ENCODE measurements at regions not wholly inside any gene's neighbourhood (a gene's known extent, or its start where the extent isn't known, plus 50 kb on each side); places are given as distances from the start of the nearest gene placed in this dataset.
"Not testable (repeated sequence)": the region's sequence is repeated elsewhere in the genome, so short reads cannot be mapped to it uniquely, and the experiment has no call there.

DNA sequence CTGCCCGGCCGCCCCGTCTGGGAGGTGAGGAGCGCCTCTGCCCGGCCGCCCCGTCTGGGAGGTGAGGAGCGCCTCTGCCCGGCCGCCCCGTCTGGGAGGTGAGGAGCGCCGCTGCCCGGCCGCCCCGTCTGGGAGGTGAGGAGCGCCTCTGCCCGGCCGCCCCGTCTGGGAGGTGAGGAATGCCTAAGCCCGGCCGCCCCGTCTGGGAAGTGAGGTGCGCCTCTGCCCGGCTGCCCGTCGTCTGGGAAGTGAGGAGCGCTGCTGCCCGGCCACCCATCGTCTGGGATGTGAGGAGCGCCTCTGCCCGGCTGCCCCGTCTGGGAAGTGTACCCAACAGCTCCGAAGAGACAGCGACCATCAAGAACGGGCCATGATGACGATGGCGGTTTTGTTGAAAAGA, 136.6 kb upstream of the PROKR2 start:
- not testable (repeated sequence) for DNase-seq (ENCODE audit: low read depth, low spot score)

GRCh38 chr20:5452691-5453090, 135.9 kb upstream of the PROKR2 start:
- not testable (repeated sequence) for DNase-seq (ENCODE audit: low read depth, low spot score)

DNA sequence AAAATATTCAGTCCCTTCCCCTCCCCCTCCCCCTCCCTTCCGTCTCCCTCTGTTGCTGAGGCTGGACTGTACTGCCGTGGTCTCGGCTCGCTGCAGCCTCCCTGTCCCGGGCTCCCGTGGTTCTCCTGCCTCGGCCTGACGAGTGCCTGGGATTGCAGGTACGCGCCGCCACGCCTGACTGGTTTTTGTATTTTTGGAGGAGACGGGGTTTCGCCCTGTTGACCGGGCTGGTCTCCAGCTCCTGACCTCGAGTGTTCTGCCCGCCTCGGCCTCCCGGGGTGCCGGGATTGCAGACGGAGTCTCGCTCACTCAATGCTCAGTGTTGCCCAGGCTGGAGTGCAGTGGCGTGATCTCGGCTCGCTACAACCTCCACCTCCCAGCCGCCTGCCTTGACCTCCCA, 135.5 kb upstream of the PROKR2 start:
- DNase-seq (ENCODE audit: low read depth, low spot score), result not testable (repeated sequence)

DNA sequence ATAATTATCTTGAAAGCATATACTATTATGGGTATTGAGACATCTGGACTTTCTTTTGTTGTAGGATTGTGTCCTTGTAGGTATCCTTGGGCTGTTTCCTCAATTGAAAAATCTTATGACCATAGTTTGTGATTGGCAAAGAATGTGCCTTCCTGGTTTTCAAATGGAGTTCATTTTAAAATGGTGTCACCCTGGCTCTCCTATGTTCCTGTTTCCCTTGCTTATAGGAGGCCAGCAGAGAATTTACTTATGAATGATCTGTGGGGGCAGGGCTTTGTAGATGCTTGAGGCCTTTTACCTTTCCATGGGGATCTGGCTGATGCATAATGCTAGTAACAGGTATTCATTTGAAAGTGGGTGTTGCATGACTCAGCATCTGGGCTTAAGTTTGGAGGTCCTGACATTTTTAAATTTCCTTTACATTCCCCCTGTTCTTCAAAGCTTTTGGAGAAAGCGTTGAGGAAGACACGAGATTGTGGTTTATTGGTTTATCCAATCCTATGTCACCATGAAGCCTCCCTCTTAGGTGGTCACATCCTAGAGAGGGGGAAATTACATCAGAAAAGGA, 135.0 kb upstream of the PROKR2 start:
- DNase-seq (ENCODE audit: low read depth, low spot score), result no peak

DNA sequence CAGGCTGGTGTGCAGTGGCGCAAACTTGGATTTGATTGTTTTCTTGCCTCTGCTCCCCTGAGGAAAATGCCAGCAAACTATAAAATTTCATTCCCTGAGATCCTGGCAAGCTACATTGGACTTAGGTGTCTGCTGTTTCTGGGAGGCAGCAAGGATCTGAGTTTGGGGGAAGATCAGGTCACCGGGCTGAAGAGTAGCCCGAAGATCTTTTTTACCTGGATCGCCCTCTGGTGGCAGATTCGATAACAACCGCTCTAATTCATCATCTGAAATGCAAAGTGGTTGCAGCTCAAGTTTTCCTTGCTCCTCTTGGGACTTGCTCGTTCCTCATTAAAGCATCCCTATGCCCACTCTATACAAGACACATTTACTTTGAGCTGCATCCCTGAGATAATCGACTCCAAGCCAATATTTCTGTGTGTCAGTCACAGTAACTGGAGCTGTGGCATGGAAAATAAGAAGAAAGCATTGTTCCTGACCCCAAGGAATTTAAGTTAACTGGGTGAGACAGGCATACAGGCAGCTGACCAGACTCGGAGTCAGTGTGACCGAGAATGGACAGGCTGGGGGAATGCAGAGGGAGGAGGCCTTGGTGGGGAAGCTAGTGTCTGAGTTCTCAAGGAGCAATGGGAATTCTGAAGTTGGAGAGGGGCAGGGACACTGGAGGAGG, 131.8 kb upstream of the PROKR2 start:
- DNase-seq (ENCODE audit: low read depth, low spot score), result peak; percentile 6

DNA sequence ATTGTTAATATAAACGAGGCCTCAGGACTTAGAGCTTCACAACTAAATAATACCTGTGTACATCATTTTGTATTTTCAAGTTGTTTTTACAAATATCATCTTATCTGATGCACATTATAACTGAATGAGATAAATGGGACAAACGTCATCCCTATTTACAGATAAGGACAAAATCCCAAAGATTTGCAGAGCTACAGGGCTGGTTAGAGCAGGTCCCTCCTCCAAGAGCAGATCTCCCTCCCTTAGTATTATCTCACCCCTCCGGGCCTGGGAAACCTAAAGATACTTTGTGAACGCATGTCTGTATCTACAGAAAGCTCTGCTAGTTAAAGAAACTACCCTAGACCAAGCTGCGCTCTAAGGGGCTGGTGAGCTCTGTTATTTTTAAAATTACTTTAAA, 130.4 kb upstream of the PROKR2 start:
- DNase-seq (ENCODE audit: low read depth, low spot score), result no peak

- no peak for DNase-seq (ENCODE audit: low read depth, low spot score)
Measured at GRCh38 chr20:5445611-5446010, 128.9 kb upstream of the PROKR2 start.

GRCh38 chr20:5442101-5442500, 125.3 kb upstream of the PROKR2 start:
- DNase-seq (ENCODE audit: low read depth, low spot score), result no peak

DNA sequence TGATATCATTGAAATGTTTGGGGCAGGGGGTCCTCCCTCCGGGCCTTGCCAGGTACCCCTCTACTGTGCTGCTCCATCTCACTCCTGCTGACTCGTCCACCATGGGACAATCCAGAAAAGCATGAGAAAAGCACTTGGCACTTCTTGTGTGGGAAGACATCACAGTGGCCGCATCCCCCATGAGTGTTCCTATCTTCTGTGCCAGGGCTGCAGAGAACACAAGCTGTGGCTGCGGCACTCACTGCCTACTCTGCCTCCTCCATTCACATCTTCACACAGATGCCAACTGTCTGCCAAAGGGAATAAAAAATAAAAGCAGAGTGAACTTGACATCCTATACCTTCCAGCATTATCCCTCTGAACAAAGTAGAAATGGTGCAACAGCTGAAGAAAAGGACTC, 117.4 kb upstream of the PROKR2 start:
- DNase-seq (ENCODE audit: low read depth, low spot score), result no peak

DNA sequence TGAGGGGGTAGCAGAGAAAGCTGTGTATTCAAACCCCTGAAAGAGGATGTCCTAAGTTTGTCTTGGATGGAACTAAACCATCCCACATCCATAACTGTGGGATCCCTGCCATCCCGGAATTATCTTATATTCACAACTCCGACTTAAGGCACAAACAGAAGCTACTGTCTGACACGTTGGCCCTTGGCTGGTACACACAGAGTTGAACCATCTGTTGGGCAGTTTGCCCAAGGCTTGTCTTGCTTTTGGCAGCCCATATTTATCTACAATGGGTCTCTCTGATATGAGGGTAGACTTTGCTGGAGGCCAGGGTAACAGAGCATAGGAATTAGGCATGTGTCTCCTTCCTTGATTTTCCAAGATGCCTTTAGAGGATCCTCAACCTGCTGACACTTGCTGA, 116.6 kb upstream of the PROKR2 start:
- DNase-seq (ENCODE audit: low read depth, low spot score), result no peak

- no peak for DNase-seq (ENCODE audit: low read depth, low spot score)
Measured at GRCh38 chr20:5432030-5432429, 115.3 kb upstream of the PROKR2 start.

GRCh38 chr20:5430670-5431069, 113.9 kb upstream of the PROKR2 start:
- DNase-seq (ENCODE audit: low read depth, low spot score), result no peak

GRCh38 chr20:5426026-5426425, 109.3 kb upstream of the PROKR2 start:
- DNase-seq (ENCODE audit: low read depth, low spot score), result no peak

DNA sequence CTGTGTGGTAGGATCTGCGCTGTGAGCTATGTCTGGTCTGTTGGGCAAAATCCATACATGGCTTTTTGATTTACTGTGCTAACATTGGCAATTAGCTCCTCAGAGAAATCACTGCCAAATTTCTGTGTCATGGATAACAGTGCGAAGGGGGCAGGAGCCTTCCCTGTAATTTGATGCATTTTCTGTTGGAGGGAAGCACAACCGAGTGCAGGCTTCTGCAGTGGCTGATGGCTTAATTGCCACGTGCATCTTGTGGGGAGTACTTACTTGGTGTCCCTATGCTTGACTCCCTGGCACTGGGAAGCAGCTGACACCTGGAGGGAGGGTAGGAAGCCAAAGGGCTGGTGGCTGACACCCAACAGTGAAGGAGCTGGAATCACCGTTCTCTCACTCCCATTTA, 99.3 kb upstream of the PROKR2 start:
- DNase-seq (ENCODE audit: low read depth, low spot score), result no peak

DNA sequence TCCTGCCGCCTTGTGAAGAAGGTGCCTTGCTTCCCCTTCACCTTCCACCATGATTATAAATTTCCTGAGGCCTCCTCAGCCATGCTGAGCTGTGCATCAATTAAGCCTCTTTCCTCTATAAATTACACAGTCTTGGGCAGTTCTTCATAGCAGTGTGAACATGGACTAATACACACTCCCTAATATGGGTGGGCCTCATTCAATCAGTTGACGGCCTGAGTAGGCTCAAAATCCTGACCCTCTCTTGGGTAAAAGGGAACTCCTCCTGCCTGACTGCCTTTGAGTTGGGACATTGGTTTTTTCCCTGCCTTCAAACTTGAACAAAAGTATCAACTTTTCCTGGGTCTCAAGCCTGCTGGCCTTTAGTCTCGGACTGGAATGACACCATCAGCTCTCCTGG, 96.6 kb upstream of the PROKR2 start:
- DNase-seq (ENCODE audit: low read depth, low spot score), result no peak

GRCh38 chr20:5410470-5410869, 93.7 kb upstream of the PROKR2 start:
- DNase-seq (ENCODE audit: low read depth, low spot score), result no peak

DNA sequence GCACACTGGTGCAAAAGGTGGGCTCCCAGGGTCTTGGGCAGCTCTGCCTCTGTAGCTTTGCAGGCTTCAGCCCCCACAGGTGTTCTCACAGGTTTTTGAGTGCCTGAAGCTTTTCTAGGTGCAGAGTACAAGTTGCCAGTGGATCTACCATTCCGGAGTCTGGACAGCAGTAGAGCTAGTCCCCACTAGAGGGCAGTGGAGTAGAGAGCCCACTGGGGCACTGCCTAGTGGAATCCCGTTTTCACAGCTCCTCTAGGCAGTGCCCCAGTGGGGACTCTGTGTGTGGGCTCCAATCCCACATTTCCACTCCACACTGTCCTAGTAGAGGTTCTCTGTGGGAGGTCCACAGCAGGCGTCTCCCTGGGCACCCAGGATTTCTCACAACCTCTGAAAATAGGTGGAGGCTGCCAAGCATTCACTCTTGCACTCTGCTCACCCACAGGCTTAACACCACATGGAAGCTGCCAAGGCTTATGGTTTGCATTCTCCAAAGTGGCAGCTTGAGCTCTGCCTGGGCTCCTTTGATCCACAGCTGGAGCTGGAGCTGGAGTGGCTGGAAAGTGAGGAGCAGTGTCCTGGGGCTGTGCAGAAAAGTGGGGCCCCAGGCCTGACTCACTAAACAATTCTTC, 86.3 kb upstream of the PROKR2 start:
- no peak for DNase-seq (ENCODE audit: low read depth, low spot score)

DNA sequence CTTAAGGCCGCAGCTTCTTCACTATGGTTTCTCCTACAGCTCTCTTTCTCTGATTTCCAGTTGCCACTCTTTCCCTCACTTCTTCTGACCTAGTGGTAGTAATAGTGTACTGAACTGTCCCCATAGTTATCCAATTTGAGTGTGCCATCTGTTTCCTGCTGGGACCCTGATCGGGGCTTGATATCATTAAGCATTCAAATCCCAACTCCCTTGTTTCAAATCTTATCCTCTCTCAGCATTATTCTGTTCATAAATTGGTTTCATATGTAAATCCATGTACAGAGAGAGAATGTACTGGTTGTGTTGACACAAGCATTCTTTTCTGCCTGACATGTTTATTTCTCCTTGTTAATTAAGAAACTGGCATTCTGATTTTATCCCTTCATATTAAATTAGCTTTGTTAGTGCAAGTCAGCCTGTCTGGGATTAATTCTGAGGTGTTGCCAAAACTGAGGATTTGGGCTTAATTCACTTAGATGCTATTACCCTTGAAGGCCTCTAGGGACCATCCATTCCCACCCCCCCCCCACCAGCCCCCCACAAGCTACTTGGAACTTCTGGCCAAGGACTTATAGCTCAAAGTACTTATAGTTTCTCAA, 84.6 kb upstream of the PROKR2 start:
- no peak for DNase-seq (ENCODE audit: low read depth, low spot score)

- DNase-seq (ENCODE audit: low read depth, low spot score), result no peak
Measured at GRCh38 chr20:5400164-5400762, 83.5 kb upstream of the PROKR2 start.

DNA sequence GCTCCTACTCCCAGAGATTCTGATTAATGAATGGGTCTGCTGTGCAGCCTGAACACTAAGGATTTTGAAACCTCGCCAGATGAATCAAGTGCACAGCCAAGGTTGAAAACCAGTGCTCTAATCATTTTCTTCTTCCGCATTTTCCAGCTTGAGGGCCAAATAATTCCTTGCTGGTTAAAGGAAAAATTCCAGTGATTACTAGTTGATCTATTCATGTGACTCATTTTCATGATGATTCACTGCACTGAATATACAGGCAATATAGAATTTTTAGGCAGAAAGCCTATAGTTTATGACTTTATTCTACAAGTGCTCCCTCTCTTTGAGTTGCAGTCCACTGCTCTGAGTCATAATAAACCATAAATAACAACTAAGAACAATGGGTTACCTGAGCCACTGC, 80.6 kb upstream of the PROKR2 start:
- DNase-seq (ENCODE audit: low read depth, low spot score), result no peak

DNA sequence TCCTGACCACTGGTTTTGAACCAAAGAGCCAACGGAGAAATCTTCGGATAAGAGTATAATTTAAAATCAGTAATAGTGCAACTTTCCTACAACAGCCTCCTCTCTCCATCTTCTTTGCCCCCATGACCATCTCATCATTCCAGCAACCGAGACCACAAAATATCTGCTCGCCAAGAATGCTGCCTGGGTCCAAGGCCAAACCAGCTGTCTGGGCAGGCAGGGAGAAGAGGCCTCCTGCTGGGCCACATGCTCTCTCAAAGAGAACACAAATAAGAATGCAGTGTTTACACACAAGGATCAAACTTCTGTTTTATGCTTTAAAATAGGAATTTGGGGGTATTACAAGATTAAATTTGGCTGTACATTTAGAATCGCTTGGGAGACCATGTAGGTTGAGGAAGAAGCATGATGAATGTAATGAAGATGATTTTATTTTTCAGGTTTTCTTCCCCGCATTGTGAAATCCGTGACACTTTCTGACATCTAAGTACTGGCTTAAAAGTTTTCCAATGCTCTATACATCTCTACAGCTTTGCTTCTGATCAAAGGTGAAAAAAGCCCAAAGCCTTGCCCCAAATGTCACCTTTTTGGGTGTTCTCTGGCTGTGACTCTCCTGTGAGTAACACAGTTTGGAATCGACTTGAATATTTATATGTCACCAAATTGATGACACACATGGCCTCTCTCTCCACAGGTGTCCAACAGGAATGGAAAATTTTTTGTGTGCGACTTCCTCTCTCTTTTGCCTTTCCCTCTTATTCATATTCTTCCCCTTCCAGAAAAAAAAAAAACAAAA, 79.4 kb upstream of the PROKR2 start:
- no peak for DNase-seq (ENCODE audit: low read depth, low spot score)

Measured in activated naive CD8-positive, alpha-beta T cell treated with anti-CD3 and anti-CD28 coated beads, Interleukin-2, amount 50 U/mL, for 16 hours (primary cell).